Cerebellar nuclear complex (tissue), 1 donor: ENCODE measurements at regions not wholly inside any gene's neighbourhood (a gene's known extent, or its start where the extent isn't known, plus 50 kb on each side); places are given as distances from the start of the nearest gene placed in this dataset.
"Not testable (repeated sequence)": the region's sequence is repeated elsewhere in the genome, so short reads cannot be mapped to it uniquely, and the experiment has no call there.

Source experiments
- DNase-seq, 2 experiments: peaks; one replicate each; lab custom pipeline; 2025; lab: John Stamatoyannopoulos, UW

- no peak for DNase-seq
Measured at GRCh38 chr15:26125664-26126063, 262.5 kb upstream of the ATP10A start.

- no peak for DNase-seq
Measured at GRCh38 chr15:26119322-26119721, 256.2 kb upstream of the ATP10A start.

- DNase-seq = no peak
Measured at GRCh38 chr15:26115229-26115943, 252.3 kb upstream of the ATP10A start.

DNA sequence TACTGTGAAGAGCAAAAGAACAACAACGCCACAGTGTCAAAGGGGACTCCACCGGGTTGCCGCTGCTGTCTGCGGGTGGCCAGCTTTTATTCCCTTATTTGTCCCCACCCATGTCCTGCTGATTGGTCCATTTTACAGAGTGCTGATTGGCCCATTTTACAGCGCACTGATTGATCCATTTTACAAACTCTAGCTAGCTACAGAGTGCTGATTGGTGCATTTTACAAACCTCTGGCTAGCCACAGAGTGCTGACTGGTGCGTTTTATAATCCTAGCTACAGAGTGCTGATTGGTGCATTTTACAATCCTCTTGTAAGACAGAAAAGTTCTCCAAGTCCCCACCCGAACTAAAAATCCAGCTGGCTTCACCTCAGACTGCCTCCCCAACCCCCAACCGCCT lies 251.0 kb upstream of the ATP10A start:
- not testable (repeated sequence) for DNase-seq

GRCh38 chr15:26113296-26113695 lies 250.2 kb upstream of the ATP10A start:
- DNase-seq = no peak

GRCh38 chr15:26109203-26109602 lies 246.1 kb upstream of the ATP10A start:
- DNase-seq = no peak

DNA sequence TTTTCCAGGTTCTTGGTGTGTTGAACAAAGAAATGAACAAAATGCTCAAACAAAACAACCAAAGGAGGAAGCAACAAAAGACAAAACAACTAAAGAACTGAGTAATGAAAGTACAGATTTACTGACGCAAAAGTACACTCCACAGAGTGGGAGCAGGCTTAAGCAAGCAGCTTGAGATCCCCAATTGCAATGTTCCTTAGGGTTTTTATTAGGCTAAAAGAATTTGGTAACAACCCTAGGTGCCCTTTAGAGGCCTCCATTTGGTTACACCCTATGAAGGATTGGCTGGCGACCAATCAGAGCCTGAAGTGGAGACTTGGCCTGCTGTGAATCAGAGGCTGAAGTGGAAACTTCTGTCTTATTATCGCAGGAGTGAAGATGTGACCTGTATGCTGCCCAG lies 243.4 kb upstream of the ATP10A start:
- no peak for DNase-seq

DNA sequence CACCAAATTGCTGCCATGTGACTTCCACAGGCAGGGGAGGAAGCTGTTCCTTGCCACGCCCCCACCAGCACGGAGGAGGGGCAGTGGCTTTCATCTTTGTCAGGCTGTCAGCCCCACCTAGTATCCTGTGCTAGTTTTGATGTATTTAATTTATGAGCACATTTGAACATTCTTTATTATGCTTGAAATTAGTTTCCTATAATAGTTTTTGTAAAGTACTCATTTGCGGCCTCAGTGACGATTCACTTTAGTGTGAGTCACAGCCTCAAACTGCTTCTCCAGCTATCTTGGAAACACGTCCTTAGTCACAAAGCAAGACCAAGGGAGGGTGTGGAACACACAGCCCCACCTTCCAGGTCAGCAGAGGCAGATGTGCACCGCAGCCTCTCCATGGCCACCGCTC lies 239.9 kb upstream of the ATP10A start:
- DNase-seq = no peak

DNA sequence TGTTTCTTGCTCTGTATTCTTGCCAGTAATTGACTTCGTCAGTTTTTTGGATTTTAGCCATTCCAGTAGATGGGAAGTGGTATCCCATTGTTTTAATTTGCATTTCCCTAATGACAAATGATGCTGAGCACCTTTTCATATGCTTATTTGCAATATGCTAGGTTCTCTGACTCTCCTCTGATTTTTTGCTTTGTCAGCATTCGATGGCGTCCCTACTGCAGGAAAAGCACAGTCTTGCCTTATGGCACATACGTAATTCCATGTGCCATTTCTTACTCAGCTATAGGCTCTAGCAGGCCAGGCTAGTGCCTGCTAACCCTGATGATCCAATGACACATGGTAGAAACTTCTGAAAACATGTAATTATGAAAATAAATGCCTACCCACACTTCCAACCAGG lies 239.2 kb upstream of the ATP10A start:
- no peak for DNase-seq

DNA sequence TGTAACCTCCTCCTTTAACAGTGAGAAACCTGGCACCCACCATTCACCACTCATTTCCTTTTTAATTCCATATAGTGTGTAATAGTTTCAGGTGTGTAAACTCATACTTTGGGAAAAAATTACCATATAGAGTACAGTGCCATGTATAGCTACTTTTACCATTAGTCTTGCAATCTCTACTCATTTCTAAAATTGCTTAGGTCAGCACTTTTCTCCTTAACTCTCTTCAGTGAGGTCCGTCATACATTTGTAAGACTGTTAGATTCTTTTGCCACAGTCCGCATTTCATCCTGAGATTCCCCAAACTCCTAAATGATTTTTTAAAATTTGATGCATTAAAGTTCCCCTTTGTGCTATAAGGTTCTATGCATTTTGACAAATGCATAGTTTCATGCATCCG lies 238.3 kb upstream of the ATP10A start:
- no peak for DNase-seq

DNA sequence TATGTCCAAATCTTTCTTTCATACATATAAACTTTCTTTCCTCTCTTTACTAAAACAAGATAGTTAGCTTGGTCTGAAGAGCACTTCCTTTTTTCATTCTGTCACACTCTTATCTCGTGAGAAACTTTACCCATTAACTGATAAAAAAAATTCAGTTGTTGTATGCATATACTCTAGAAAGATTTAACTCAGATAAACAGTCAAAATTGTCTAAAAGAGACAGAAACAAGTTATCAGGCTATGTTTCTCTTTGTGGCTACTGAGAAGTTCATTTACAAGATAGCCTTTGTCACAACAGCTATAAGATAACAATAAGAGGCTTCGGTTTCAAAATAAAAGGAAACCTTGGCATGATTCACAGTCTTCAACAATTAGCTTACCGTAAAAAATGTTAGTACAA lies 235.7 kb upstream of the ATP10A start:
- no peak for DNase-seq

- DNase-seq = no peak
Measured at GRCh38 chr15:26097216-26097615, 234.1 kb upstream of the ATP10A start.

GRCh38 chr15:26096581-26096980 lies 233.5 kb upstream of the ATP10A start:
- DNase-seq = no peak

GRCh38 chr15:26095710-26096330 lies 232.7 kb upstream of the ATP10A start:
- DNase-seq = no peak

GRCh38 chr15:26091184-26091583 lies 228.1 kb upstream of the ATP10A start:
- no peak for DNase-seq

- DNase-seq = no peak
Measured at GRCh38 chr15:26087881-26088280, 224.8 kb upstream of the ATP10A start.

DNA sequence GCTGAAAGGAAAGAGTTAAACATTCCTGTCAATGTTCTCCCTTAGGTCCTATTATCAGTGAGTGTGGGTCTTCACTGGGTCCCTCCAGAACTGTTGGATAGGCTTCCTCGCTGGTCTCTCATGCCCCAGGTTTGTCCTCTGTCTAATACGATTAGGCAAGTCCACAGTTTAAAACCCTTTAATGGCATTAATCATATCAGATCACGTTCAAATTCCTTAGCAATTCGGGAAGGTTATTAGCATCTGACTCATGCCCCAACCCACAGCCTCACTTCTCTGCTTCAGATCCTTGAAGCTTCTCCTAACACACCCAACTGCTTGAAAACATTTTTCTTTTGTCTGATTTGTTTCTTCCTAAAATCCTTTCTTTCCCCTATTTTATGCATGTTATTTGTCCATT lies 224.3 kb upstream of the ATP10A start:
- DNase-seq = no peak

DNA sequence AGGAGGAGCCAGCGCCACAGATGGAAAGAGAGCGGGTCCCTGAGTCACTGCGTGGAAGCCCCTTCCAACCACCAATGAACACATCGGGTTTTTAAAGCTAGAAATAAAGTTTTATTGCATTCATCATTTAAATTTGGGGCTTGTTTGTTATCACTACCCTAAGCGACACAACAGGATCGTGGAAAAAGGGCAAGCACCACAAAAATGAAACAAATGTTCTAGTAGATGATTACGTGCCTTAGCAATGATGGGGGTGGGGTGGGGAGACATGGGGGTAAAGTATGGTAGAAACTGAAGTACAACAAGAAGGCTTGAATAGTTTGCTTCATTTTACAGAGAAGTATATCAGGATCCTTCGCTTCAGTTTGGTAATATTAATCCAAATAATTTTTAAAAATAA lies 221.6 kb upstream of the ATP10A start:
- no peak for DNase-seq

GRCh38 chr15:26083896-26084295 lies 220.8 kb upstream of the ATP10A start:
- DNase-seq = no peak

DNA sequence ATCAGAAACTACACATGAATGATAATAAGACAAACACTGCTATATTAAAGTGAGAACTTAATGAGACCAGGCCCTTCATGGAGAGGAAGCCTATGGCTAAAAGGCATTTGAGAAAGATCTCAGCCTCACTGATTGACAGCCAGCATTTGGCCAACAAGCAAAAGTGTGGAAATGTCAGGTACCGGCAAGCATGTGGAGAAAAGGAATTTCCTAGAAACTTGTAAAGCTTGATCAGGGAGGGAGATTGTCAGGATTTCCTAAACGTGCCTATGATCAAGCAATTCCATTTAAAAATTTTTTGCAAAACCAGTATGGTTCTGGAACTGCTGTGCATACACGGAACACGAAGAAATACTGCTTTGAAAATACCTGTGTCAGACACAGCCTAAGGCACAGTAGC lies 220.3 kb upstream of the ATP10A start:
- no peak for DNase-seq

GRCh38 chr15:26082221-26083109 lies 219.3 kb upstream of the ATP10A start:
- DNase-seq = peak; percentile 39 to 95

- no peak for DNase-seq
Measured at GRCh38 chr15:26081758-26082220, 218.7 kb upstream of the ATP10A start.

GRCh38 chr15:26075770-26076169 lies 212.6 kb upstream of the ATP10A start:
- DNase-seq = no peak
